HG03097 (cell line): ENCODE measurements at regions not wholly inside any gene's neighbourhood (a gene's known extent, or its start where the extent isn't known, plus 50 kb on each side); places are given as distances from the start of the nearest gene placed in this dataset.

Experiments used
- ATAC-seq: cut with Tn5 transposase; IDR thresholded peaks from one replicate; pipeline ENCODE4 v1.9.1; 2021; ENCODE audit not compliant: unreplicated experiment, low FRiP score

DNA sequence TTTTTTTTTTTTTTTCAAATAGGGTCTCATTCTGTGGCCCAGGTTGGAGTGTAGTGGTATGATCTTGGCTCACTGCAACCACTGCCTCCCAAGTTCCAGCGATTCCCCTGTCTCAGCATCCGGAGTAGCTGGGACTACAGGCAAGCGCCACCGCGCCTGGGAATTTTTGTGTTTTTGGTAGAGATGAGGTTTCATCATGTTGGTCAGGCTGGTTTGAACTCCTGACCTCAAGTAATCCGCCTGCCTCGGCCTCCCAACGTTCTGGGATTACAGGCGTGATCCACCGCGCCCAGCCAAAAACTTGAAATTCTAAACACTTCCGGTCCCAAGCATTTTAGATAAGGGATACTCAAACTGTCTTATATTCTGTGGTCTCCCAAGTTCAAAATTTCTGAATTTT, 718.9 kb upstream of the MEF2C start:
- no peak for ATAC-seq

DNA sequence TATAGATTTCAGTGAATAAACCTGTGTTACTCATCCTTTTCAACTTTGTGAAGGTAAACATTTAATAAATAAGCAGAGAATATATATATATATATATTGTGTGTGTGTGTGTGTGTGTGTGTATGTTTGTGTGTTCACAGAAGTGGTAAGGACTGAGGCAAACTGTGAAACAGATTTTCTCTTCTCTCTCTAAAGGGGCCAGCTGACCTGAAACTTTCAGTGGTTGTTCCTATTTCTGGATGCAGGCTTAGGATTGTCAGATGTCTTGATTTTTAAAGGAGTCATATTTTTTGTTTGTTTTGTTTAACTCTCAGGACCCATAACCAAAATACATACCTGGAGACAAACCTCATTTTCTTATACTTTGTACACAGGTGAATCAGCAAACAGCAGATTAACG, 714.9 kb upstream of the MEF2C start:
- ATAC-seq, result no peak

DNA sequence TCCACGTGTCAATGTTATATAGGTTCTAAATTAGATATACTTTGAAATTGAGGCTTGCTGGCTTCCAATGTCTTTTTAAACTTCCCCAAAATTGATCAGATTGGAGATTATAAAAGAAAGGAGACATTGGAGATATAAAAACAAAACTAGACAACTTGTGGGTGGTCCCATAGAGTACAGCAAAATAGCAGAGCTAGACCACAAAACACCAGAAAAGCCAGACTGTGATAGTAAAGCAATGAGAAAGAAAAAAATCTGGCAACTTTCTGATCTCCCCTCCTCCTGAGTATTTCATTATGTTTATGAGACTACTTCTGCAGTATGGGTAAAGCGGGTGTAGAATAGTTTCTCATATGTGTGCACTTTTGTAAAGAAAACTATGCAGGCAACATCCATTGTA, 713.8 kb upstream of the MEF2C start:
- no peak for ATAC-seq

DNA sequence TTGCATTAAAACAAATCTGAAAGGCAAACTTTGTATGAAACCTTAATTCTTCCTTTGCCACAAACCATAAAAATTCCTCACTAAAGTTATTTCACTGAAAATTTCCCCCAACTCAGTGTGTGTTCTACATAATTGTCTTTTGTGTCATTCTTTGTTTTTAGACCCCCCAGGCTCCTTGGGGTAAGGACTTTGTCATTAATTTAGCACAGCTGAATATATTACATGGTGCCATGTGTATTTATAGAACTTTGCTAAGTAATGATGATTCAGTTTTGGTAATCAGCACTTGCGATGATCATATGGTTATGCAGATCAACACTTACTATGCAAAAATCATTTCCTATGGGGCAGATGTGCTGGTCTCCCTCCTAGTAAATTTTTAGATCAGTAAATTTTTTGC, 712.1 kb upstream of the MEF2C start:
- ATAC-seq, result no peak

DNA sequence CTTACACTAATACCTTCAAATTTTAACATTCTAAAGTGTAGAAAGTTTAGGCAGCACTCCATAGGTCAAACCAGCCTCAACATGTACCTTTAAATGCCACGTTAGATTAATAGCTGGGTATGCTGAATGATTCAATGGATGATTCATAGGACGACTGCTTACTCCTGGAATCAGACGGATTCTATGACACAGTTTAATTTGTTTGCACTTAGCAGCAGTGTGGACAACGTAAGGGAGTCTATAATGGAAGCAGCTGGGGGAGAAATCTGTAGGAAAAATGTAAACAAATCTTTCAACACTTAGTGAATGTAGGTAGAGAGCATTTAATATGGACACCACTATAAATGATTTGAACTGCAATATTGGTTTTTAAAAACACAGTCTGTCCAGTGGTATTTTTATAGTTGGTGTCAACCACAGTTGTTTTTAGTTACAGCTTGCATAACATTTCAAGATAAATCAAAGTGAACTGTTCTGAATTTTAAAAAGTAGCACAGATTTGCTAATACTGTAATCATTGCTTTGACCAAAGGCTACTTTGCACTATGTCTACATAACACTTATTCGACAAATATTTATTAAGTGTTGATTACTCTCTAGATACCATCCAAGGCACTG, 701.5 kb upstream of the MEF2C start:
- no peak for ATAC-seq

- no peak for ATAC-seq
These were observed 700.5 kb upstream of the MEF2C start for GRCh38 chr5:89583534-89583933.

DNA sequence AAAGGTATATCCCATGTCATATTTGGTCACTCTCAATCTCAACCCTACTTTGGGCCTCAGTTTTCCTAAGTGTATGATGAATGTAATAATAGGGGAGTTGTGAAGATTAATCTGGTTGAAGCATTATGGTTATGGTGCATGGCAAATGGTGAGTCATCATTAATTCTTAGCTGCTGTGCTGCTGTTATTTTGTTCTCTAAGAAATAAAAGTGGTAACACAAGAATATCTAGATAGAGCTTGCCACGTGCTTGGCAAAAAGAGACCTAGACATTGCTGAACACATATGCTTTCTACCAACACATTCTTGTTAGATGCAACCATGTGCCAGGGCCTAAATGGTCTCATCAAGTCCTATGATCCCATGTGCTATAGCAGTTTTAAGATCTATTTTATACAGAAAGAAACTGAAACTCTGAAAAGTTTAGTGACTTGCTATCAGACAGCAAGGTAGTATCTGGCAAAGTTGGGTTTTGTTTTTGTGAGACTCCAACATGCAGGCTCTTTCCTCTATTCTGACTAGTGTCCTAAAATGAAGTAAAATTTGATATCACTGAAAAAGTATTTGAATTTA, 699.9 kb upstream of the MEF2C start:
- ATAC-seq, result no peak

DNA sequence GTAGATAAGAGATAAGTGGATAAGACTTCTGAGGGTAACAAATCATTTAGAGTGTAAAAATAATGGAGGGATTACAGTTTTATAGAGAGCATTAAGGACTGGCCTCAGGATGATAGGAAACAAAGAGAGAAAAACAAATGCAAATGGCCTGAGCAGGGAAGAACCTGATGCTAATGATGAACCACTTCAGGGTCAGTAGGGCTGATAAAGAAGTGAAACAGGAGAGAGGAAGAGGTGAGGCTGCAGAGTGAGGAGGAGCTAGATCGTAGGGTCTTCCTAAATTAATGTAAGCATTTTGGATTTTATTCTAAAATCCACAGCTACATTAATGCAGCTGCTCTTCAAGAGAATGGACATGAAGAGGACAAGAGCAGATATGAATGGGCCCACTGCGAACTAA, 698.0 kb upstream of the MEF2C start:
- ATAC-seq, result no peak

DNA sequence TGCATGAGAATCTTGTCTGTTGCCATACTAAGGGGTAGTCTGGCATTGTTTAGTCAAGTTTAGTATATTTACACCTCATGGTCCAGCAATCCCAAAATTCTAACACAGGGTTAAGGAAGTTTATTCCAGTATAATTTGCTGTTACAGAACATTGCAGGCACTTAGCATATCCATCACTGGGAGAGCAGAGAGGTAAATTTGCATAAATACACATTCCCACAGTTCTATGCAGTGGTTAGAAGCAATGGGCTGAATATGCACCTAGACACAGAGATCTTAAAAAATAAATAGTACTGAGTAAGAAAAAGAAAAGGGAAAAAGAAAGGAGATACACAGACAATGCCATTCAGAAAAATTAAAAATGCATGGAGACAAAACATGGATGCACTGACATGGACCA, 692.3 kb upstream of the MEF2C start:
- ATAC-seq, result no peak

- no peak for ATAC-seq
These were observed 690.4 kb upstream of the MEF2C start for GRCh38 chr5:89573345-89573744.

DNA sequence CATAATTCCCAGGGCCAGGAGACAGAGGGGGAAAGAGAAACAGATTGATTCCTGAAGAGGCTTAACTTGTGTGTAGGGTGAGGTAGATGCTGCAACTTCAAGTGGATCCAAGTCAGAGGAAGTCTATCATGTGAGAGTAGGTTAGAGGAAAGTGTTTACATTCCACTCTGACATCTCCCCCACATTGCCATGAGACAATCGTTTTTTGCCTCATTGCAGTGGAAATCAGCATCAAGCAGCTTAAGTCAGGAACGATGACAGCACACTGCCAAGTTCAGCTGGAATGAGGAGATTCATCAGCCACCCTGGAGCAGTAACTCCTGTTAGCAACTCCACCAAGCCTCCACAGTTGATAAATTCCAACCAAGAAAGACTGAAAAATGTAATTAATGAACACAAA, 689.7 kb upstream of the MEF2C start:
- ATAC-seq, result no peak

DNA sequence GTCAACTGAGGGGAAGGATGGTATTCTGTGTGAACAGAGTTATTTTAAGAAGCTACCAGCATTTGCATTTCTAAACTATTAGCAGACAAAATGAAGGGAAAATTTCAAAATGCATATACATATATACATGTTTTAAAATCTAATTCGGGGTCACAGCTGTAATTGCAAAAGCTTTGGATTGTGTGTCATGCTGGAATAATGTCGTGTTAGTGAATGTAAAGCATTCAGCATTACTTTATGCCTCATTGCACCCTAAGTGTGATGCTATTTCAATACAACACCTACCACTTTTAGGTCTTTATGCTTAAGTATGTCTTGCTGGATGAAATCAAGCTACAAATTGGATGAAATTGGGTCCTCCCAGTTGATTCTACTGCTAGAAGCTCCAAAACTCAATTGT, 687.6 kb upstream of the MEF2C start:
- no peak for ATAC-seq

GRCh38 chr5:89566340-89566739, 683.4 kb upstream of the MEF2C start:
- ATAC-seq, result no peak

GRCh38 chr5:89560696-89561095, 677.7 kb upstream of the MEF2C start:
- ATAC-seq, result no peak

- no peak for ATAC-seq
These were observed 673.4 kb upstream of the MEF2C start for GRCh38 chr5:89556215-89556913.

GRCh38 chr5:89546657-89547056, 663.7 kb upstream of the MEF2C start:
- ATAC-seq, result no peak

DNA sequence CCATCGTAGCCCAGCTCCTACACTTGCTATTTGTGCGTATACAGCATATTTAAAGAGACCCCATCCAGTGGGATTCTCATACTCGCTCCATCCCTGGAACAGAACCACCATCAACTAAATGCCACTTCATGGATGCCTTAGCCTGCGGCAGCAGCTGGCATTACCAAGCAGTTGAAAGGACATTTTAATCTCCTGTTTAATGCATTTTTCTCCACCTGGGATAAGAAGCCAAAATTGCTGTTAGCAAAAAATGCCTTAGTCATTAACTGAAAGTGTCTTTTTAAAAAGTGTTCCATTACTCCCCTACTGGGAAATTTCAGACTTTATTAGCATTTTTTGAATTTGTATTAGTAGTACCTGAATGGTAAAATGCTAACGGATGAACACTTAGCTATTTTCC, 662.6 kb upstream of the MEF2C start:
- no peak for ATAC-seq

GRCh38 chr5:89545076-89545475, 662.1 kb upstream of the MEF2C start:
- ATAC-seq, result no peak

DNA sequence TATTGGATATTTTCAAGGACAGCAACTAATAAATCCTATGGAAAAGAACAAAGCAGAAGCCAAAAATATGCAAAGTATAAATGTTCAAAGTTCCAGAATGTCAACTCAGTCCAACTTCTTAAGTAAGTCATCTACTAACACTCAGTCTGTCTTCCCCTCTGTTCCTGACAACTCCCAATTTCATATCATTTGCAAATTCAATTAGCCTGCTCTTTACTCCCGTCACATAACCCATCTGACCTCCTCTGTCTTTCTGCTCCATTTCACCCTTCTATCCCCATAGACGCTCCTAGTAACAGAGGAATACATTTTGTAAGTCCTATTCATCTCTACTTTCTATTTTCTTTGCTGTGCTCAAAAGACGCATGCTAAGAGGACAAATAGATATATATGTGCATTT, 659.8 kb upstream of the MEF2C start:
- ATAC-seq, result no peak

DNA sequence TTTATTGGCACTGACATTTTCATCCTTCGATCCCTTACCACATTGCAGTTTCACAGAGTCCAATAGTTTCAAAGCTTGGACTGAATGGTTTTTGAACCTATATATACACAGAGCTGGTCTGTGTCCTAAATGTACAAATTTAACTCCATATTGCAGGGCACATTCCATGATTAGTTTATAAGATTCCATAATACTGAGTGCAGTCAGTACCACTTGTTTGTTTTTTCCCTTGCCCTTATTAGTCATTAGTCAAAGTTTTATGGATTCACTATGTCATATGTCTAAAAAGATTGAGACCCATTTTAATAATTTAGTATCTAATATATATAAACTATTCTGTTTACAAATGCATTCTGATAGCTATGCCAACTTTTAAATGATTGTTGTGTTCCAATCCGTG, 654.8 kb upstream of the MEF2C start:
- no peak for ATAC-seq

DNA sequence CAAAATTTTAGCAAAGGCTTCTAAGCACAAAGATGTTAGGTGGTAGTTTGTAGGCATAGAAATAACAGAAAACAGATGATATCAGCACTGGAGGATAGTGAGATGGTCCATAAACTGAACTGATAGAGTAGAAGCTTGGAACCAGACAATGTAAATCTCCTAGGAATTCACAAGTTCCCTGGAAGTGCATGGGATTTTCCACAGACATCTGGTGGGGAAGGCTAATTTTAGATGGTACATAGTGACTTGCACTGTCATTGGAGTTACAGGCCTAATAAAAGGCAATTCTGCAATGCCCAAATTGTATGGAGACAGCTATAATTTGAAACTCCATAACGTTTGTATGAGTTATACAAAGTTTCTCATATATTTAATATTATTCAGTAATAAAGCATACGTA, 653.0 kb upstream of the MEF2C start:
- no peak for ATAC-seq

DNA sequence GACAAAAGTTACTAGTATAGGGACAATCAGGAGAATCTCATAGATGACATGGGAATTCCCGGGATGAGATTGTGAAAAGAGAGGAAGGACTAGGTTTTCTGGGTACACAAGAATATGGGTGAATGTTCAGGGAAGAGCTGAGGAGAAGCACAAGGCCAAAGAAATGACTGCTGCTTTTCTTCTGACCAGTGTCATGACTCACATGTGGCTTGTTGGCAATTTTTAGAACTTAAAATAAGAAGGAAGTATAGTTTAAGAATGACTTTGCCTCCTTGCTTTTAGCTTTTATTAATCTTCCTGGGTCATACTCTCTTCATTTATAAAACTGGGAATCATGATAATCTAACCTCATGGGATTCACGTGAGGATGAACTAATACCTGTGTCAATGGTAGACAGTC, 652.4 kb upstream of the MEF2C start:
- no peak for ATAC-seq
